ENCODE measurements at regions not wholly inside any gene's neighbourhood (a gene's known extent, or its start where the extent isn't known, plus 50 kb on each side); places are given as distances from the start of the nearest gene placed in this dataset.

DNA sequence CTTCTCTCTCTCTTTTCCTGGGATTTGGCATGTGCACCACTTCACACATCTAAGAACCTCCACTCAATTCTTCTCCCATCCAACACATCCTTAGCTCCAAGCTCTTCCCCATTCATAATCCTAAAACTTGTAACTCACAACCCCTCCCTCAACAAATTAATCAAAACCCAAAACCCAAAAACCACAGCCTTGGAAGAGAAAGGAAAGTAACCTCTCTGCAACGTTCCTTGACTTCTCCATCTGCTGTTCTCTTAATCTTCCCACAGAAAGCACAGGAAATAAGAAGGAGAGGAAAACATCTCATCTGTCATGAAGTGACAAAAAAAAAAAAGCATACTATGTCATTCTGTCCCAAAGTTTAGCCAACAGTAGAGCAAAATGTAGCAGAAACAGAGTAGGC, 66.2 kb downstream of the DRD1 start:
- no peak overlapping the region for H3K4me3 Mint-ChIP-seq
- H3K4me1 Mint-ChIP-seq = no peaks in the 10 kb centered on the region
- DNase-seq (no peak), ATAC-seq (no peak)
- CTCF ChIA-PET = interaction anchor here (0.8 kb wide), 1 partner anchor 352 kb away, joined by 4 read pairs; no protein-coding TSS in a partner anchor
- H3K27ac Mint-ChIP-seq = no peak overlapping the region
- intact Hi-C loops (cut with DNase I, micrococcal nuclease) = no loop called here
- POLR2A ChIA-PET = interaction anchor here (0.9 kb wide), 1 partner anchor 74 kb away, joined by 9 read pairs; no protein-coding TSS in a partner anchor
- peaks cover 3% of the 10 kb centered on the region for H3K9me3 Mint-ChIP-seq (ENCODE audit: low read depth)
- H3K27me3 Mint-ChIP-seq = peaks cover 34% of the 10 kb centered on the region
- H3K36me3 Mint-ChIP-seq (ENCODE audit: low read depth) = no peaks in the 10 kb centered on the region

DNA sequence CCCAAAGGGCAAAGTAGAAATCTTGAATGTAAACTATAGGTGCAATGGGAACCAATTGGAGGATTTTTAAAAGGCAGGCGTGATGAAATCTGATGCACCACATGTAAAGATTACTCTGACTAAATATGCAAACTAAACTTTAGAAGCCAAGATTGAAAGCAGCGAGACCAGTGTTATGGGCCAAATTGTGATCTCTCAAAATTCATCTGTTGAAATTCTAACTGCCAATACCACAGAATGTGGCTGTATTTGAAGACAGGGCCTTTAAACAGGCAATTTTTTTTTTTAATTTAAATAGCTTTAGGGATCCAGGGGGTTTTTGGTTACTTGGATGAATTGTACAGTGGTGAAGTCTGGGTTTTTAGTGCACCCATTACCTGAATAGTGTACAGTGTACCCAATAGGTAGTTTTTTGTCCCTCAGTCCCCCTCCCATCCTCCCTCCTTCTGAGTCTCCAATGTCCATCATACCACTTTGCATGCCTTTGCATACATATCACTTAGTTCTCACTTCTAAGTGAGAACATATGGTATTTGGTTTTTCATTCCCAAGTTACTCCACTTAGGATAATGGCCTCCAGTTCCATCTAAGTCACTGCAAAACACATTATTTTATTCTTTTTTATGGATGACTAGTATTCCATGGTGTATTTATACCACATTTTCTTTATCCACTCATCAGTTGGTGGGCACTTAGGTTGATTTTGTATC, 69.7 kb downstream of the DRD1 start:
- CTCF ChIA-PET = no interaction called here
- Mint-ChIP-seq H3K27me3 (peaks cover 40% of the 10 kb centered on the region), H3K27ac (no peak overlapping the region), H3K4me3 (no peak overlapping the region), H3K36me3 (ENCODE audit: low read depth) (no peaks in the 10 kb centered on the region), H3K9me3 (ENCODE audit: low read depth) (peaks cover 3% of the 10 kb centered on the region), H3K4me1 (no peaks in the 10 kb centered on the region)
- DNase-seq (no peak), ATAC-seq (no peak)
- POLR2A ChIA-PET = no interaction called here
- intact Hi-C loops (cut with DNase I, micrococcal nuclease) = no loop called here

DNA sequence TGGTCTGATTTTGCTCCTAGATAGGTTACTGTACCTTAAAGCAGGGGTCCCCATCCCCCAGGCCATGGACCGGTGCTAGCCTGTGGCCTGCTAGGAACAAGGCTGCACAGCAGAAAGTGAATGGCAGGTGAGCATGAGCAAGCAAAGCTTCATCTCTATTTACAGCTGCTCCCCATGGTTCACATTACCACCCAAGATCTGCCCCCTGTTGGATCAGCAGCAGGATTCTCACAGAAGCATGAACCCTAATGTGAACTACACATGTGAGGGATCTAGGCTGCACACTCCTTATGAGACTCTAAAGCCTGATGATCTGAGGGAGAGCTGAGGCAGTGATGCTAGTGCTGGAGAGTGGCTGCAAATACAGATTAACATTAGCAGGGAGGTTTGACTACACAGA, 78.1 kb downstream of the DRD1 start:
- H3K4me1 Mint-ChIP-seq = no peaks in the 10 kb centered on the region
- no peak overlapping the region for H3K27ac Mint-ChIP-seq
- CTCF ChIA-PET = interaction anchor here (0.7 kb wide), 1 partner anchor 15 kb away, joined by 3 read pairs; no protein-coding TSS in a partner anchor
- no peak overlapping the region for H3K4me3 Mint-ChIP-seq
- ATAC-seq (no peak), DNase-seq (no peak)
- intact Hi-C loops (cut with DNase I, micrococcal nuclease) = no loop called here
- peaks cover 30% of the 10 kb centered on the region for H3K27me3 Mint-ChIP-seq
- no peaks in the 10 kb centered on the region for H3K36me3 Mint-ChIP-seq (ENCODE audit: low read depth)
- POLR2A ChIA-PET = no interaction called here
- H3K9me3 Mint-ChIP-seq (ENCODE audit: low read depth) = no peaks in the 10 kb centered on the region

DNA sequence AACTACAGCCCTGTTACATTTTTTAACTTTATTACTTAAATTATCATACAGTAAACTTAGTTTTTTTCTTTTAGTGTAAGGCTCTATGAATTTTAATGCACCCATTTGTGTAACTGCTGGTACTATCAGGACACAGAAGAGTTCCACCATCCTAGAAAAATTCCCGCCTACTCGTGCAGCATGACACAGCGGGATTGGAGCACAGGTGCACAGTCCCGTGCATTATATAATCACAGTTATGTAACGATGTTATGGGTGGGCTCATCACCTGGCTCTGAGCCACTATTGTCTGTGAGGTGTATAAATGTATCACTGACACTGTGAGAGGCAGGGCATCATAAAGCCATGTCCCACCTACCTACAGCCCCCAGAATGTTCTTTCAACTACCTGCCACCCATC, 80.7 kb downstream of the DRD1 start:
- Mint-ChIP-seq H3K4me1 (no peaks in the 10 kb centered on the region), H3K27me3 (peaks cover 25% of the 10 kb centered on the region), H3K36me3 (ENCODE audit: low read depth) (no peaks in the 10 kb centered on the region), H3K4me3 (no peak overlapping the region), H3K9me3 (ENCODE audit: low read depth) (no peaks in the 10 kb centered on the region), H3K27ac (no peak overlapping the region)
- ATAC-seq (no peak), DNase-seq (no peak)
- ChIA-PET POLR2A (no interaction called here), CTCF (no interaction called here)
- intact Hi-C loops (cut with DNase I, micrococcal nuclease) = no loop called here

DNA sequence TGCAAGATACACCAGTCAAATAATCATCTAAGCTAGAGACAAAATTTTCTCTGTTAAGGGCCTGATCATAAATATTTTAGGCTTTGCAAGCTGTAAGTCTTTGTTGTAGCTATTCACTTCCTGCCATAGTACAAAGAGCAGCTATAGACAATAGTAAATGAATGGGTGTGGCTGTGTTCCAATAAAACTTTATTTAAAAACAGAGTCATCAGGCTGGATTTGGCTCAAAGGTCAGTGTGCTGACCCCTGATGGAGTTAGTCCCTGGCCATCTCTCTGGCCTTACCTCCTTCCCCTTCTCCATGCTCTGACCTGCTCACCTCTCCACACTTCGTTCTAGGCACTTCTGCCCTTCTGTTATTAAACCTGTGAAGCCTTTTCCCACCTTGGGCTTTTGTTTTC, 86.0 kb downstream of the DRD1 start:
- Mint-ChIP-seq H3K27ac (no peak overlapping the region), H3K27me3 (peaks cover 22% of the 10 kb centered on the region), H3K36me3 (ENCODE audit: low read depth) (no peaks in the 10 kb centered on the region), H3K9me3 (ENCODE audit: low read depth) (no peaks in the 10 kb centered on the region), H3K4me3 (no peak overlapping the region), H3K4me1 (no peaks in the 10 kb centered on the region)
- ChIA-PET POLR2A (no interaction called here), CTCF (no interaction called here)
- intact Hi-C loops (cut with DNase I, micrococcal nuclease) = no loop called here
- DNase-seq = no peak
- no peak for ATAC-seq

DNA sequence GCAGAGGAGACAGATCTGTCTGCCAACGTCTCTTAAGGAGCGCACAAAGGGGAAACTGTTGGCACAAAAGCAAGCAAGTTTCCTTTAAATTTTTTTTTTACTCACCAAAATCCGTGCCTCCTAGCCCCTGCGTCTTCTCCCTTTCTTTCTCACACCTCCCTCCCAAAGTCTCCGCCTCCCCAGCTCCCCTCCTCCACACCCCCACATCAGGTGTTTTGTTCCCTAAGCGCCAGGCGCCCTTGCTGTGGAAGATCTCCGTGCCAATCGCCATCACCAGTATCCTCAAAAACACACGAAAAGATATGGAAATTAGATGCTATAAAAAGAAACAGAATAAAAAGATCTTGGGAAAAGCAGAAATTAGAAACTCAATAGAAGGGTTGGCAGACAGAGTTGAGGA, 87.6 kb downstream of the DRD1 start:
- DNase-seq = no peak
- intact Hi-C loops (cut with DNase I, micrococcal nuclease) = no loop called here
- no peak overlapping the region for H3K27ac Mint-ChIP-seq
- H3K4me3 Mint-ChIP-seq = no peak overlapping the region
- no peaks in the 10 kb centered on the region for H3K36me3 Mint-ChIP-seq (ENCODE audit: low read depth)
- H3K27me3 Mint-ChIP-seq = peaks cover 17% of the 10 kb centered on the region
- ChIA-PET CTCF (no interaction called here), POLR2A (no interaction called here)
- H3K4me1 Mint-ChIP-seq = no peaks in the 10 kb centered on the region
- H3K9me3 Mint-ChIP-seq (ENCODE audit: low read depth) = no peaks in the 10 kb centered on the region
- no peak for ATAC-seq

DNA sequence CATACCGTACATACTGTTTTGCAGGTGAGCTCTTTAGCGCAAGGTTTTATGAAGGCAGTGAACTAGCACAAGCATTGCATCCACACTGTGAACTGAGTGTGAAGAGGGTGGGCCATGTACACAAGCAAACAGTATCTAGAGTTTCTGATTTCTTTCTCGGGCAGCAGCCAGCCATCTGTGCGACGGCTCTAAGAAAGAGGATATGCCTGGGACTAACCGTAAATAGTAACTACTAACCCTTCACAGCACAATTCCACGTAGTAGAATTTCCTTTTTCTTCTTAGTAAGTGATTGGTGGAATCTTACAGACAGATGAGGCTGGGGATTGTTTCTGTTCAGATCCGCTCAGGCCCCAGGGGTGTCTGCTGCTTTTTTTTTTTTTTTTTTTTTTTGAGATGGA, 89.0 kb downstream of the DRD1 start:
- Mint-ChIP-seq H3K4me3 (no peak overlapping the region), H3K4me1 (no peaks in the 10 kb centered on the region), H3K27me3 (peaks cover 16% of the 10 kb centered on the region), H3K36me3 (ENCODE audit: low read depth) (no peaks in the 10 kb centered on the region), H3K27ac (no peak overlapping the region), H3K9me3 (ENCODE audit: low read depth) (no peaks in the 10 kb centered on the region)
- DNase-seq = no peak
- POLR2A ChIA-PET = no interaction called here
- CTCF ChIA-PET = interaction anchor here (0.6 kb wide), 1 partner anchor 959 kb away, joined by 3 read pairs; no protein-coding TSS in a partner anchor
- intact Hi-C loops (cut with DNase I, micrococcal nuclease) = no loop called here
- ATAC-seq = no peak

DNA sequence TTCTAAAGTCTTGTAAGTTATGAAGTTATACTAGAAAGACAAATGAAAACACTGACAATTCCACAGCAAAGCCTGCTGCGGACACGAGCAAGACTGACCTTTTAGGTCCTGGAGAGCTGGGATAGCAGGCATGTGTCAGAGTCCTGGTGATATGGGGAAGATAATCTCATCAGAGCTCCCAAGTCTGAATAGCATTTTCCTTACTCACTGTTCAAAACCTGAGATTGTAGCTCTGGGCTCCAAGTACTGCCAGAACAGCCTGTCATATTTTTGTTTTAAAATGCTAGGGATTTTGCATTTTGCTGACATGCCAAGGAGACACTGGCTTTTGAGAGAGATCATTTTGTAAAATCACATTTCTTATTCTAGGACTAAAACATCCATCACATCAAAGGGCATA, 90.1 kb downstream of the DRD1 start:
- CTCF ChIA-PET = no interaction called here

DNA sequence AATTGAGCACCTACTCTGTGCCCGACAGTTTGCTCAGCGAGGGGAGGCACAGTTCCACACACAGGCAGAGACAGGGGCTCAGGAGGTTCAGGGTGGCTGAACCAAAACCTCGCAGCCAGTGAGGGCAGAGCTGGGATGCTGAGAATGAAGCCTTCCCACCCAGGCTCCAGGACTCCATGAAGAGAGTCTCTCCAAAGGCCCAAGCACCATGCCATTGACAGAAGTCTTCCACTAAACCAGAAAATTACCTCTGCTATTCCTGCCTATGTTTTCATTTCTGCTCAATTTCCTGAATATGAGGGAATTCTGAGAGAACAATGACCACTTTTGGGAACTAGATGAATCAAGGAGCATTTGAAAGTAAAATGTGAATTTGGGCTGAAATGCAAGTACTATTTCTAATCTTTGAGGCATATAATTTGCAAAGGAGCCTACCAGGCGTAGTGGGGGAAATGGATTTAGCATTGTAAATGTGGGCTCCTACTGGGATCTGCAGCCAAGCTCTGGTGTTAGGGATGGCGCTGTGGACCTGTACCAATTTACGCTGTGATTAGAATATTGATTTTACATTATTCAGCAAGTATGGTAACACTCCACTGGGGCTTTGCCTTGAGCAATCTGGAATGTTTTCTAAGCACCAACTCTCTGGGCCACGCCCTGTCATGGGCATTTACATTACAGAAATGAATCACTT, 91.9 kb downstream of the DRD1 start:
- POLR2A ChIA-PET = no interaction called here
- Mint-ChIP-seq H3K4me1 (no peaks in the 10 kb centered on the region), H3K27me3 (peaks cover 14% of the 10 kb centered on the region), H3K27ac (no peak overlapping the region), H3K36me3 (ENCODE audit: low read depth) (no peaks in the 10 kb centered on the region), H3K9me3 (ENCODE audit: low read depth) (no peaks in the 10 kb centered on the region), H3K4me3 (no peak overlapping the region)
- ATAC-seq = no peak
- intact Hi-C loops (cut with DNase I, micrococcal nuclease) = no loop called here
- no peak for DNase-seq
- CTCF ChIA-PET = interaction anchor here (0.5 kb wide), 1 partner anchor 325 kb away, joined by 4 read pairs; no protein-coding TSS in a partner anchor

More for the DNA sequence above, 90.1 kb downstream of the DRD1 start:
- Mint-ChIP-seq H3K27me3 (peaks cover 16% of the 10 kb centered on the region), H3K27ac (no peak overlapping the region), H3K4me1 (no peaks in the 10 kb centered on the region), H3K9me3 (ENCODE audit: low read depth) (no peaks in the 10 kb centered on the region), H3K4me3 (no peak overlapping the region), H3K36me3 (ENCODE audit: low read depth) (no peaks in the 10 kb centered on the region)
- POLR2A ChIA-PET = no interaction called here
- intact Hi-C loops (cut with DNase I, micrococcal nuclease) = no loop called here
- no peak for ATAC-seq
- DNase-seq = no peak

DNA sequence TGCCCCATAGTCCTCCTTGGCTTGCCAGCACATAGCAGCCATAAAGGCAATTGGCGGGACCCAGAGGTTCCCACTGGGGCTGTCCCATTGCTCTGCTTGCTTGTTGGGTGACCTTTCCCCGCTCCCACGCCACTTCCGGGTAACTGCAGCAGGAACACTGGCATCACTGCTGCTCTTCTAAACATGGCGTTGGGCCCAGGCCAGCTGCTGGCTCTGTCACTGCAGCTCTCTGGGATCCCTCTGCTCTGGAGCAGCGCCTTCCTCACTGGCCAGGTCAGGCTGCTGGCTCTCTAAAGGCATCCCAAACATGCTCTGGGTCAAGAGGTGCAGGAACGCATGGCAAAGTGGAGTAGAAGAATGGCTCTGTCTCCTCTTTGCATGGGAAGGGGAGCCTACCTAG, 92.9 kb downstream of the DRD1 start:
- ChIA-PET POLR2A (no interaction called here), CTCF (interaction anchor here (0.5 to 0.6 kb wide), 2 partner anchors 15 to 324 kb away, joined by 3 to 4 read pairs; no protein-coding TSS in a partner anchor)
- H3K4me3 Mint-ChIP-seq = no peak overlapping the region
- H3K36me3 Mint-ChIP-seq (ENCODE audit: low read depth) = no peaks in the 10 kb centered on the region
- H3K9me3 Mint-ChIP-seq (ENCODE audit: low read depth) = no peaks in the 10 kb centered on the region
- no peak overlapping the region for H3K27ac Mint-ChIP-seq
- DNase-seq (no peak), ATAC-seq (no peak)
- H3K27me3 Mint-ChIP-seq = peaks cover 14% of the 10 kb centered on the region
- intact Hi-C loops (cut with DNase I, micrococcal nuclease) = no loop called here
- no peaks in the 10 kb centered on the region for H3K4me1 Mint-ChIP-seq

DNA sequence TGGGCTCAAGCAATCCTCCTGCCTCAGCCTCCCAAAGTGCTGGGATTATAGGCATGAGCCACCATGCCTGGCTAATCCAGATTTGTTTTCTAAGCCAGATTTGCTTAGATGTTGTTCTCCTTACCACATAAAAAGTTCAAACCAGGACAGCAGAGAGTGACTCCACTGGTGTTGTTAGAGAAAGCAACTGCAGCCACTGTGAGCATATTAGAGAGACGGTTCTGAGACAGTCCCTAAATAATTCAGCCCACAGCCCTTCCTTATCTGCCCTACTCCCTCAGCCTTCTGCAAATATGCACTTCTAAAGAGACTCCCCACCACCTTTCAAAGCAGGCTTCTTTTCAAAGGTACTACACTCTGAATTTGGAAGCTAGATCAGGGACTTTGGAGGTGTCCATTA, 96.1 kb downstream of the DRD1 start:
- ATAC-seq = no peak
- H3K4me1 Mint-ChIP-seq = no peaks in the 10 kb centered on the region
- no peak overlapping the region for H3K4me3 Mint-ChIP-seq
- ChIA-PET POLR2A (no interaction called here), CTCF (no interaction called here)
- no peaks in the 10 kb centered on the region for H3K36me3 Mint-ChIP-seq (ENCODE audit: low read depth)
- intact Hi-C loops (cut with DNase I, micrococcal nuclease) = no loop called here
- DNase-seq = no peak
- no peaks in the 10 kb centered on the region for H3K9me3 Mint-ChIP-seq (ENCODE audit: low read depth)
- peaks cover 15% of the 10 kb centered on the region for H3K27me3 Mint-ChIP-seq
- no peak overlapping the region for H3K27ac Mint-ChIP-seq

DNA sequence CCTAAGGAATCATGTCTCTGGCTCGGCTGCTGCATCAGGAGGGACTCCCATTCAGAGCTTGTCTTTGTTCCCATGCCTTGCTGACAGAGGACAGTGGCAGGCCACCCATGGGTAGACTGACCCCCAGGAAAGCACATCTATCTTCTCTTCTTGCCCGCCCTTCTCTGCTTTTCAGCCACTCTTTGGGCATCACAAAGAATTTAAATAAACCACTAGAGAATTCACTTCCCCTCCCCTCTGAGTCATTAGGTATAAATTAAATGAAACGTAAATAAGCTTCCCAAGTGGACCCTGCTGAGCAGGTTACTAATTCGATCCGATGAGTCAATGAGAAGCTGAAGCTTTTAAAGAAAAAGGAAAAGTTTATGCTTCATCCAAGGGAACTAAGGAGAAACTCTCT, 97.0 kb downstream of the DRD1 start:
- peaks cover 10% of the 10 kb centered on the region for H3K27me3 Mint-ChIP-seq
- H3K27ac Mint-ChIP-seq = no peak overlapping the region
- intact Hi-C loops (cut with DNase I, micrococcal nuclease) = no loop called here
- ATAC-seq = no peak
- ChIA-PET POLR2A (no interaction called here), CTCF (no interaction called here)
- no peaks in the 10 kb centered on the region for H3K36me3 Mint-ChIP-seq (ENCODE audit: low read depth)
- H3K4me3 Mint-ChIP-seq = no peak overlapping the region
- no peak for DNase-seq
- no peaks in the 10 kb centered on the region for H3K4me1 Mint-ChIP-seq
- H3K9me3 Mint-ChIP-seq (ENCODE audit: low read depth) = no peaks in the 10 kb centered on the region
